NCI-H2107 treated with DMSO at 0.1 percent for 48 hours (cell line): ENCODE measurements at regions not wholly inside any gene's neighbourhood (a gene's known extent, or its start where the extent isn't known, plus 50 kb on each side); places are given as distances from the start of the nearest gene placed in this dataset.
"Not testable (repeated sequence)": the region's sequence is repeated elsewhere in the genome, so short reads cannot be mapped to it uniquely, and the experiment has no call there.

Experiments
- DNase-seq: peaks from one replicate; lab custom pipeline; 2025; ENCODE audit not compliant: unreplicated experiment; lab: John Stamatoyannopoulos, UW

DNA sequence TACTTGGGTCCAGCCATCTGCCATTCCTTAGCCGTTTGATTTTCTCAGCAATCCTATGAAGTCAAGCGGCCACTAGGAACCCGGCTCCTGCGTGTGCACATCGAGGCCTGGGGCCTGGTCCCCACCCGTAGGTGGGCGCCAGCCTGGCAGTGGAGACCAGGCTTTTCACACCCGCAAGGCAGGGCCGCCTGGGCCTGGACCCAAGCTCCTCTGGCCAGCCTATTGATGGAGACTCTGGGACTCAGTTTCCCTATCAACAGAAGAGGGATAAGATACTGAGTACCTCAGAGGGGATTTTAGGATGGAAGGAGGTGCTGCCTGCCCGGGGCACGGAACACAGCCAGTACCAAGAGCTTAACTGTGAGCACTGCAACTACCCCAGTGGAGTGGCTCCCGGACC is 104.3 kb upstream of the C14orf180 start:
- DNase-seq: no peak

GRCh38 chr14:104475802-104476201 is 103.8 kb upstream of the C14orf180 start:
- DNase-seq: no peak

DNA sequence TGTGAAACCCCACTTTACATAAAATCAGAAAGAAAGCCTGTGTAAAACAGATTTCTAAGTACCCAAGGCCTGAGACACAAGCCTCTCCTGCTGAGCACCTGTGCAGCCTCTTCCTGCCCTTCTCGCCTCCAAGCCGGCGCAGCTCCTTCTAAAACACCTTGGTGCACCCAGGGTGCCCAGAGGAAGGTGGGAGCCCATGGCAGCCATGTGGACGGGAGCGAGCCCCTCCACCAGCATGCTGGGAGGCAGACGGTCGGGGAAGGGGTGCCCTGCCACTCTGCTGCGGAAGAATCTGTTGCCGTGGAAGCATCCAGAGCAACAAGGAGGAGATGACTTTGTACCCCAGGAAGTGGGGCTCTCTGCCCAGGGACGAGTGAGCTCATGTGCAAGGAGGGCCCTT is 103.1 kb upstream of the C14orf180 start:
- no peak for DNase-seq

DNA sequence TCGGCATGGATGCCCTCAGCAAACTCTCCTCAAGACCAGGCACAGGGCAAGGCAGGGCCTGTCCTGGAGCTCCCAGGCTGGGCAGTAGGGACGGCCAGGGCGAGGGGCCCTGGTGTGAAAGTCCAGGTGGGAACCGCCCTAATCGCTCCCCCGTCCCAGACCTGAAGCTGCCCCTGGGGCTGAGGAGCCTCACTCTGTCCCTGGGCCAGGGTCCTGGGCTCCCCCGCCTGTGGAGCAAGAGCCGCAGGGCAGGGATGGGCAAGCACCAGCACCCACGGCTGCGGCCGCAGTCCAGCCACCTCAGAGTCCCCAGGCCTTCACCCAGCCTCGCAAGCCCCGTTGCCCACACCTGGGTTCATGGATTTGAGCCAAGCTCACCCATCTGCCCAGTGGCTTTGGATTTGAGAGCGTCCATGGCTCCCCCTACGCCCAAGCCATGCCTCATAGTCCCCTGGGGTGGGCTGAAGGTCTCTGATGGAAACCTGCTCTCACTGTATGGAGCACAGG is 102.4 kb upstream of the C14orf180 start:
- DNase-seq: no peak

- DNase-seq: no peak
These were observed 101.7 kb upstream of the C14orf180 start for GRCh38 chr14:104477666-104478380.

GRCh38 chr14:104478656-104479055 is 100.9 kb upstream of the C14orf180 start:
- no peak for DNase-seq

DNA sequence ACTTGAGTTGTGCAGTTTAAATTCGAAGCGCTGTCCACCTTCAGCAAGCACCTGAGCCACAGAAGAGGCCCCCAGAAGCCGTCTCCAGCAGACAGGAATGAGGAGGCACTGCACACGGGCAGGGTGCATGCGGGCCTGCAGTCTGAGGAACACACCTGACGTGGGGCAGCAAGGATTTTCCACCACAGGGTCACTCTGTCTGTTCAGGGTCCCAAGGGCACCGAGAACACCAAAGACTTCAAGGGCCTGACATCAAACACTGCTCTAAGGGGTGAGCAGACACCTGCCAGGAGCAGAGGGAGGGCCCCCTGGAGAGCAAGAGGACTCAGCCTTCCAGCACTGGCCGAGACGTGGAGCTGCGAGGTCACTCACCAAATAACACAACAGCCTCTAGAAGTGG is 99.7 kb upstream of the C14orf180 start:
- DNase-seq: no peak

- no peak for DNase-seq
These were observed 98.2 kb upstream of the C14orf180 start for GRCh38 chr14:104481323-104481722.

DNA sequence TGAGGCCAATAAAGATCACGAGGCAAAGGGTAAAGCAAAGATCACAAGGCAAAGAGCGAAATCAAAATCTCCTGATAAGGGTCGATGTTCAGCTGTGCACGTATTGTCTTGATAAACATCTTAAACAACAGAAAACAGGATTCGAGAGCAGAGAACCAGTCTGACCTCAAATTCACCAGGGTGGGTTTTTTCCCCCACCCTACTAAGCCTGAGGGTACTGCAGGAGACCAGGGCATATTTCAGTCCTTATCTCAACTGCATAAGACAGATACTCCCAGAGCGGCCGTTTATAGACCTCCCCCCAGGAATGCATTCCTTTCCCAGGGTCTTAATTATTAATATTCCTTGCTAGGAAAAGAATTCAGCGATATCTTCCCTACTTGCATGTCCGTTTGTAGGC is 97.5 kb upstream of the C14orf180 start:
- not testable (repeated sequence) for DNase-seq

GRCh38 chr14:104486222-104486923 is 93.2 kb upstream of the C14orf180 start:
- DNase-seq: no peak

GRCh38 chr14:104494483-104494882 is 85.1 kb upstream of the C14orf180 start:
- DNase-seq: no peak

GRCh38 chr14:104496095-104496494 is 83.5 kb upstream of the C14orf180 start:
- DNase-seq: no peak

GRCh38 chr14:104499784-104500760 is 79.5 kb upstream of the C14orf180 start:
- DNase-seq: no peak

DNA sequence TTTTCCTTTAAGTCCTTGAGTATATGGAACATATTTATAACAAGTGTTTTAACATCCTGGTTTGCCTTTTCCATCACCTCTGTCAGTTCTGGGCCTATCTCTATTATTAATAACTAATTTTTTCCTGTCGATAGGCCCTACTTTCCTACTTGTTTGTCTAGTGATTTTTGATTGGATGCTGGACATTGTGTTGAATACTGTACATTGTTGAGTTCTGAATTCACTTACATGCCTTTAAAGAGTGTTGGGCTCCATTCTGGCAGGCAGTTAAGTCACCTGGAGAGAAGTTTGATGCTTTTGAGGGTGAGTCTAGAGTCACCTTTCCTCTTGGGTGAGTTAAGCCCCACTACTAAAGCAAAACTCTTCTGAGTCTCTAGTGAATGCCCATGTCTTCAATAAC is 77.5 kb upstream of the C14orf180 start:
- DNase-seq: no peak

- no peak for DNase-seq
These were observed 75.9 kb upstream of the C14orf180 start for GRCh38 chr14:104503691-104504090.

DNA sequence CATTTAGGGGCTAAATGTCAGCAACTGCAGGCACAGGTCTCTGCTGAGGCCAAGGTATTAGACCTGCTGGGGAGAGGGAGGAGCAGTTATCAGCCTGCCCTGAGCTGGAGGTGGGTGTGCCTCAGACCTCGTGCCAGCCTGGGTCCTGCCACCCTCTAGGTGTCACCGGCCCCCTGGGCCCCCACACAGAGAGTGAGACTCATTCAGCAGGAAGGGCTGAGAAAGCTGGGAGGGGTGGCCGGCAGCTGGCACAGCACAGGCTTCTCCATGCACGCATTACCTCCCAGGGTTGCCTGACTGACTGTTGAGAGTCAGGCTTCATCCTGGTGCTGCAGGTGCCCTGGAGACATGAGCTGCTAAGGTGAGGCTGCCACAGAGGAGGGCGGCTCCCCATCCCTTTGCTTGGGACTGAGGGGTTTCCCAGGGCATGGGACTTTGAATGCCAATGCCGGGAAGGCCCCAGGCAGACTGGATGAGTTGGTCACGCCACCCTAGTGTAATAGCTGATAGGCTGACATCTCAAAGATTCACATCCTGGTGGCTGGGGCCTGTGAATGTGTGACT is 75.3 kb upstream of the C14orf180 start:
- no peak for DNase-seq

GRCh38 chr14:104505085-104506074 is 74.2 kb upstream of the C14orf180 start:
- DNase-seq: no peak

- DNase-seq: no peak
These were observed 72.9 kb upstream of the C14orf180 start for GRCh38 chr14:104506461-104507253.

DNA sequence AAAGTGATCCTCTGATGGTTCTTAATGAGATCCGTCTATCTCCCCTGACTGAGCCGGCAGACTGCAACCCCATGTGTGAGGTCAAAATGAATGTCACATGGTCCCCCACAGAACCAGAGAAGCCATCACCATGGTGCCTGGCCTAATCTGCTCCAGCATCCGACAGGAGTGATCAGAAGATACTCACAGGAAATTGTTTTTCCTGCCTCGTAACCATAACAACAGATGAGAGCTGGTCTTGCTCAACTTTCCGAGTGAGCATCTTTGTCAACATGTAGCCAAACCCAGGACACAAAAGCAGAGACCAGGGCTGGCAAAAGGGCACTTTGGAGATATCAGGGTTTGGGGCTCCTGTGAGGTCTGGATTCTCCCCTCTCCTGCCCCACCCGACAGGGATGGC is 72.1 kb upstream of the C14orf180 start:
- DNase-seq: no peak
